M059J (cell line): ENCODE measurements at regions not wholly inside any gene's neighbourhood (a gene's known extent, or its start where the extent isn't known, plus 50 kb on each side); places are given as distances from the start of the nearest gene placed in this dataset.
"Not testable (repeated sequence)": the region's sequence is repeated elsewhere in the genome, so short reads cannot be mapped to it uniquely, and the experiment has no call there.

ENCODE experiments used
- DNase-seq: peaks from one replicate; pipeline ENCODE4 v3.0.0-alpha.2; 2012; ENCODE audit warnings: low read depth

GRCh38 chr7:115793958-115794702 is 236.4 kb downstream of the TFEC start:
- DNase-seq, result no peak

GRCh38 chr7:115789901-115790300 is 240.7 kb downstream of the TFEC start:
- DNase-seq, result no peak

- not testable (repeated sequence) for DNase-seq
These were observed 241.1 kb downstream of the TFEC start for GRCh38 chr7:115789473-115789872.

- no peak for DNase-seq
These were observed 247.7 kb downstream of the TFEC start for GRCh38 chr7:115782696-115783490.

- no peak for DNase-seq
These were observed 251.0 kb downstream of the TFEC start for GRCh38 chr7:115779561-115779960.

GRCh38 chr7:115775981-115776380 is 254.6 kb downstream of the TFEC start:
- no peak for DNase-seq

- no peak for DNase-seq
These were observed 267.2 kb downstream of the TFEC start for GRCh38 chr7:115763347-115763746.

- no peak for DNase-seq
These were observed 272.5 kb downstream of the TFEC start for GRCh38 chr7:115758025-115758424.

- no peak for DNase-seq
These were observed 276.3 kb downstream of the TFEC start for GRCh38 chr7:115754226-115754625.

- DNase-seq, result no peak
These were observed 280.6 kb downstream of the TFEC start for GRCh38 chr7:115749924-115750323.

- no peak for DNase-seq
These were observed 282.3 kb downstream of the TFEC start for GRCh38 chr7:115748123-115748738.

GRCh38 chr7:115747174-115747573 is 283.4 kb downstream of the TFEC start:
- DNase-seq, result no peak

GRCh38 chr7:115740043-115740442 is 290.5 kb downstream of the TFEC start:
- DNase-seq, result no peak

GRCh38 chr7:115734641-115735040 is 295.9 kb downstream of the TFEC start:
- DNase-seq, result no peak

- DNase-seq, result no peak
These were observed 298.6 kb downstream of the TFEC start for GRCh38 chr7:115731796-115732471.

GRCh38 chr7:115728518-115728917 is 302.0 kb downstream of the TFEC start:
- no peak for DNase-seq

GRCh38 chr7:115724400-115725056 is 306.0 kb downstream of the TFEC start:
- DNase-seq, result peak; percentile 3

- no peak for DNase-seq
These were observed 308.1 kb downstream of the TFEC start for GRCh38 chr7:115722302-115722977.

- no peak for DNase-seq
These were observed 309.0 kb downstream of the TFEC start for GRCh38 chr7:115721293-115722217.

GRCh38 chr7:115719963-115720362 is 310.6 kb downstream of the TFEC start:
- DNase-seq, result no peak
